ENCODE measurements at regions not wholly inside any gene's neighbourhood (a gene's known extent, or its start where the extent isn't known, plus 50 kb on each side); places are given as distances from the start of the nearest gene placed in this dataset.

- TF ChIP-seq POLR2A (IDR thresholded peaks at IDR 0.05) (no peak), POLR2AphosphoS5 (IDR thresholded peaks at IDR 0.05) (no peak)
- TF ChIP-seq, protein P1, sequence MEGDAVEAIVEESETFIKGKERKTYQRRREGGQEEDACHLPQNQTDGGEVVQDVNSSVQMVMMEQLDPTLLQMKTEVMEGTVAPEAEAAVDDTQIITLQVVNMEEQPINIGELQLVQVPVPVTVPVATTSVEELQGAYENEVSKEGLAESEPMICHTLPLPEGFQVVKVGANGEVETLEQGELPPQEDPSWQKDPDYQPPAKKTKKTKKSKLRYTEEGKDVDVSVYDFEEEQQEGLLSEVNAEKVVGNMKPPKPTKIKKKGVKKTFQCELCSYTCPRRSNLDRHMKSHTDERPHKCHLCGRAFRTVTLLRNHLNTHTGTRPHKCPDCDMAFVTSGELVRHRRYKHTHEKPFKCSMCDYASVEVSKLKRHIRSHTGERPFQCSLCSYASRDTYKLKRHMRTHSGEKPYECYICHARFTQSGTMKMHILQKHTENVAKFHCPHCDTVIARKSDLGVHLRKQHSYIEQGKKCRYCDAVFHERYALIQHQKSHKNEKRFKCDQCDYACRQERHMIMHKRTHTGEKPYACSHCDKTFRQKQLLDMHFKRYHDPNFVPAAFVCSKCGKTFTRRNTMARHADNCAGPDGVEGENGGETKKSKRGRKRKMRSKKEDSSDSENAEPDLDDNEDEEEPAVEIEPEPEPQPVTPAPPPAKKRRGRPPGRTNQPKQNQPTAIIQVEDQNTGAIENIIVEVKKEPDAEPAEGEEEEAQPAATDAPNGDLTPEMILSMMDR (IDR thresholded peaks at IDR 0.05) = no peak
Observed at GRCh38 chr15:70355275-70355795, 257.6 kb upstream of the TLE3 start.
